ENCODE measurements at regions not wholly inside any gene's neighbourhood (a gene's known extent, or its start where the extent isn't known, plus 50 kb on each side); places are given as distances from the start of the nearest gene placed in this dataset.
"Not testable (repeated sequence)": the region's sequence is repeated elsewhere in the genome, so short reads cannot be mapped to it uniquely, and the experiment has no call there.

GRCh38 chrX:118249146-118249545 is 96.8 kb upstream of the WDR44 start:
- DNase-seq (ENCODE audit: low spot score): peak; percentile 61
- in situ Hi-C loops (cut with HindIII; ENCODE audit: low sequenced_read_pairs): no loop called here

- in situ Hi-C loops (cut with HindIII; ENCODE audit: low sequenced_read_pairs): no loop called here
- no peak for DNase-seq (ENCODE audit: low spot score)
These were observed 95.5 kb upstream of the WDR44 start for GRCh38 chrX:118250445-118250844.

- in situ Hi-C loops (cut with HindIII; ENCODE audit: low sequenced_read_pairs): no loop called here
- no peak for DNase-seq (ENCODE audit: low spot score)
These were observed 94.6 kb upstream of the WDR44 start for GRCh38 chrX:118251271-118251670.

- in situ Hi-C loops (cut with HindIII; ENCODE audit: low sequenced_read_pairs): no loop called here
- DNase-seq (ENCODE audit: low spot score): no peak
These were observed 92.9 kb upstream of the WDR44 start for GRCh38 chrX:118252967-118253366.

GRCh38 chrX:118254611-118255010 is 91.3 kb upstream of the WDR44 start:
- in situ Hi-C loops (cut with HindIII; ENCODE audit: low sequenced_read_pairs): no loop called here
- DNase-seq (ENCODE audit: low spot score): peak; percentile 57

DNA sequence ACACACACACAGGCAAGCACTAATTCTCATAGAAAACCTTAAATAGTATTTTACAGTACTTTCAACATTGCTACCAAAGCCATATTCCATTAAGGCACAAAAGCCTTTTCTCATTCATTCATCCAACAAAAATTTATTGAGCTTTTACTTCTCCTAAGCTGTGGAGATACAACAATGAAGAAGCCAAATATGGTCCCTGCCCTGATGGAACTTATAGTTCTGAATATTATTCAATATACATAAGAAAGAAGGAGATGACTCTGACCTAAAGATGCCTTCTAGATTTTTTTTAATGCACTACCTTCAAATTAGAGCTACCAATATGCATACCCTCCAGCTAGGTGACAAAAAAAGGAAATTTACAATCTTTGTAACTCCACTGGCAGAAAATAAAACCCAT is 90.0 kb upstream of the WDR44 start:
- in situ Hi-C loops (cut with HindIII; ENCODE audit: low sequenced_read_pairs): no loop called here

DNA sequence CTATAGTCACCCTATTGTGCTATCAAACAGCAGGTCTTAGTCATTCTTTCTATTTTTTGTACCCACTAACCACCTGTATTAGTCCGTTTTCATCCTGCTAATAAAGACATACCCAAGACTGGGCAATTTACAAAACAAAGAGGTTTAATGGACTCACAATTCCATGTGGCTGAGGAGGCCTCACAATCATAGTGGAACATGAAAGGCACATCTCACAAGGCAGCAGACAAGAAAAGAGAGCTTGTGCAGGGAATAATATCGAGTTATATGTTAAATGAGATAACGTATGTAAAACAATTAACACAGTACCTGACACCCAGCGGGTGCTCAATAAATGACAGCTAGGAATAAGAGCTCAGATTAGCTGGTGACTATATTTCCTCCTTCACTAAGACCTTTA is 88.1 kb upstream of the WDR44 start:
- no peak for DNase-seq (ENCODE audit: low spot score)
- in situ Hi-C loops (cut with HindIII; ENCODE audit: low sequenced_read_pairs): no loop called here

More for the DNA sequence above, 90.0 kb upstream of the WDR44 start:
- no peak for DNase-seq (ENCODE audit: low spot score)

DNA sequence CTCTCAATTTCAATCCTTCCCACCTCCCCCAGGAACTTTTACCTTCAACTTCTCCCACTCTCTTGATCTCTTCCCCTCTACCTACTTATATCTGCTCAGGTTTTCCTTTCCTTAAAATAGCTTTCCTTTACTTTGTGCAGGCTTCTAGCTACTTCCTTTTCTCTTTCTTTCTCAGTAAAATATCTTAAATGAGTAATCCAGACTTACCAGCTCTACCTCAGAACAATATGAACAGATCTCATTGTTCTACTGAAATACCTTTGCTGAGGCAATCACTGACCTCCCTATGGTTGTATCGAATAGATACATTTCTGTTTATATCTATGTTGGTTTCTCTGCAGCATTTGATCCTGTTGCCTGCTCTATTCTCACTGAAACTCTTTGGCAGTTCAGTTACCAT is 86.7 kb upstream of the WDR44 start:
- in situ Hi-C loops (cut with HindIII; ENCODE audit: low sequenced_read_pairs): no loop called here
- DNase-seq (ENCODE audit: low spot score): no peak

DNA sequence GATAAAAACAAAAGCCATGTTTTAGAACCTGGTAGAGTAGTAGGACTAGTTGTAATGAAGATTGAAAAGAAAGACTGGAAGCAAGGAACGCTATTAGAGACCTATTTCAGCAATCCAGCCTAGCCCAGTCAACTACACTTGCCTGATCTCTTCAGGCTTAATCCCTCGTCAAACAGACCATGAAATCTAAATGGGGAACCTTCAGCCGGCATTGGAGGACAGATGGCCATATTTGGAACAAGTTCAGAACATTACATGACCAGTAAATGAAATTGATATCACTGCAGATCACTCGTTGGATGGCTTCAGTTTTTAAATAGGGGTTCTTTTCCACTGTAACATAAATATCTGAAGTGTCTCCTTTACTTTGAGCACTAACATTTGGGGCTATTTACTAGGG is 84.8 kb upstream of the WDR44 start:
- in situ Hi-C loops (cut with HindIII; ENCODE audit: low sequenced_read_pairs): no loop called here
- peak; percentile 59 for DNase-seq (ENCODE audit: low spot score)

- DNase-seq (ENCODE audit: low spot score): no peak
- in situ Hi-C loops (cut with HindIII; ENCODE audit: low sequenced_read_pairs): no loop called here
These were observed 74.1 kb upstream of the WDR44 start for GRCh38 chrX:118271775-118272174.

DNA sequence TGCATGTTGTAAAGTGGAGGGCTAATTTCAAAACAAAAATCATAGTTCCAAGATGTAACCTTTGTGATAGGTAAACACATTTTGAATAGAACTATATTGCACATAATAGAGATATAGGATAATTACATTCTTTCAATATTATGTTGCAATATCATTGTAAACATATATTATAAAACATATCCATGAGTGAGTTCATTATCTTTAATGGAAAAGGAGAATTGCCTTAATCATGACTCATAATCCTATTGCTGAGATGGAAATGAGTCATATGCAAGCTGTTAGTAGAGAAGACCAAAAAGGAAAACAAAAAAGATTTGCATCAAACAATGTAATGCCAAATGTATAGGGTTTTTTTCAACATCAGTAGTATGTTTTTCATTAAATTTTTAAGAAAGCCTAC is 73.7 kb upstream of the WDR44 start:
- no peak for DNase-seq (ENCODE audit: low spot score)
- in situ Hi-C loops (cut with HindIII; ENCODE audit: low sequenced_read_pairs): no loop called here

- no peak for DNase-seq (ENCODE audit: low spot score)
These were observed 59.7 kb upstream of the WDR44 start for GRCh38 chrX:118286066-118286762.

DNA sequence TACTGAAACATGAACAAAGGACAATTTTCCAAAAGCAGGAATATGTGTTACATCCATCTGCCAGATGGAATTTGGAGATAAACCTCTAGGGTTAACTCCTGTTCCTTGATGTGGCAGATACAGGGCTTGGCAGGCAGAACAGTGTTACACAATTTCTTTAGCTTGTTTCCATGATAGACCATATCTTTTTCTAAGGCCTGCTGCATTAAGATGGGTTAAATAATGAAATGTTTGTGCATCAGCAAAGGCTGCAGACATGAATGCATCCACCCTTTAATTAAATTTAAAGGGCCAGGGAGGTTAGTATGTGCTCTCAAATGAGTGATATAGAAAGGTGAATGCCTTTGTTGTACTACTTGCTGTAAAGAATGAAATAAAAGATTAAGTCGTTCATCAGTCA is 50.1 kb upstream of the WDR44 start:
- DNase-seq (ENCODE audit: low spot score); in situ Hi-C loops (cut with HindIII; ENCODE audit: low sequenced_read_pairs): not testable (repeated sequence)

More at GRCh38 chrX:118286066-118286762, 59.7 kb upstream of the WDR44 start:
- in situ Hi-C loops (cut with HindIII; ENCODE audit: low sequenced_read_pairs): no loop called here

All from G401 (cell line).